CD14-positive monocyte (primary cell): ENCODE measurements at regions not wholly inside any gene's neighbourhood (a gene's known extent, or its start where the extent isn't known, plus 50 kb on each side); places are given as distances from the start of the nearest gene placed in this dataset.

Experiments
- DNase-seq, 3 donors: peaks; one replicate each; pipeline ENCODE4 v3.0.0-alpha.2; 2011 to 2022
- H2AFZ ChIP-seq: 2 replicates; pipeline ENCODE4 v1.6.0; 2012; ENCODE audit warnings: mild to moderate bottlenecking, low read depth, low read length, inconsistent platforms; ENCODE audit not compliant: insufficient read depth, poor library complexity, severe bottlenecking
- H3K27ac ChIP-seq, 2 donors: 1 replicate in 1 of 2; 2 replicates in 1 of 2; pipeline ENCODE4 v1.5.1; 2012 to 2013; ENCODE audit warnings: low read length in 2 of 2, control low read depth in 1 of 2, inconsistent platforms in 1 of 2, low read depth in 1 of 2, mild to moderate bottlenecking in 1 of 2
- H3K27me3 ChIP-seq, 2 donors: one replicate each; pipeline versions ENCODE4 v1.6.0 to v1.6.1; 2011 to 2013; ENCODE audit warnings: low read length in 2 of 2; ENCODE audit not compliant: control insufficient read depth in 2 of 2, insufficient read depth in 2 of 2
- H3K36me3 ChIP-seq, 2 donors: replicated peaks in 1 of 2; 1 replicate in 1 of 2; 2 replicates in 1 of 2; pipeline versions ENCODE4 v1.5.1 to v1.6.1; 2012 to 2013; ENCODE audit warnings: low read length in 2 of 2, control low read depth in 1 of 2, inconsistent platforms in 1 of 2, mild to moderate bottlenecking in 1 of 2; ENCODE audit not compliant: insufficient read depth in 2 of 2, control insufficient read depth in 1 of 2
- H3K4me1 ChIP-seq, 2 donors: 1 replicate in 1 of 2; 2 replicates in 1 of 2; pipeline versions ENCODE4 v1.5.1 to v1.6.1; 2012 to 2013; ENCODE audit warnings: low read length in 2 of 2, control low read depth in 1 of 2, inconsistent platforms in 1 of 2, mild to moderate bottlenecking in 1 of 2, moderate library complexity in 1 of 2; ENCODE audit not compliant: insufficient read depth in 2 of 2, control insufficient read depth in 1 of 2
- H3K4me2 ChIP-seq: replicated peaks from 2 replicates; pipeline ENCODE3; 2012; ENCODE audit warnings: low read length, moderate library complexity, mild to moderate bottlenecking; ENCODE audit not compliant: poor library complexity, severe bottlenecking; ENCODE audit errors: extremely low read depth
- H3K4me3 ChIP-seq, 3 experiments: fragments of 200-600 bp in 1 of 3; sonication (generic) in 1 of 3; replicated peaks in 1 of 3; 1 replicate in 2 of 3; 2 replicates in 1 of 3; pipeline ENCODE4 v1.5.1; 2011 to 2013; ENCODE audit warnings: low read length in 3 of 3, mild to moderate bottlenecking in 3 of 3, control low read depth in 2 of 3, low read depth in 2 of 3, inconsistent platforms in 1 of 3, moderate library complexity in 1 of 3
- H3K79me2 ChIP-seq: 2 replicates; pipeline ENCODE4 v1.6.0; 2012; ENCODE audit warnings: mild to moderate bottlenecking, control low read depth, inconsistent platforms, low read length, moderate library complexity; ENCODE audit not compliant: insufficient read depth
- H3K9ac ChIP-seq: 2 replicates; pipeline ENCODE4 v1.6.0; 2017; ENCODE audit warnings: low read length, mild to moderate bottlenecking; ENCODE audit not compliant: insufficient read depth, poor library complexity, severe bottlenecking
- H3K9me3 ChIP-seq, 2 donors: replicated peaks in 1 of 2; 1 replicate in 1 of 2; 2 replicates in 1 of 2; pipeline versions ENCODE4 v1.5.1 to v1.6.1; 2012 to 2013; ENCODE audit warnings: low read length in 2 of 2, control low read depth in 1 of 2; ENCODE audit not compliant: control insufficient read depth in 1 of 2, insufficient read depth in 1 of 2
- H4K20me1 ChIP-seq: 2 replicates; pipeline ENCODE4 v1.6.0; 2012; ENCODE audit warnings: mild to moderate bottlenecking, low read length, control low read depth, moderate library complexity; ENCODE audit not compliant: insufficient read depth
- H3K27ac Mint-ChIP-seq, 7 donors: one replicate each; pipeline ENCODE4 v1.8.0; 2020; ENCODE audit warnings: mild to moderate bottlenecking in 7 of 7, mixed read lengths in 7 of 7, moderate library complexity in 6 of 7, inconsistent platforms in 2 of 7
- H3K27me3 Mint-ChIP-seq, 3 donors: one replicate each; pipeline ENCODE4 v1.8.0; 2021 to 2022; ENCODE audit warnings: low read depth in 3 of 3, mild to moderate bottlenecking in 3 of 3, mixed read lengths in 3 of 3, moderate library complexity in 3 of 3, inconsistent platforms in 1 of 3
- H3K36me3 Mint-ChIP-seq, 2 donors: one replicate each; pipeline ENCODE4 v1.8.0; 2020; ENCODE audit warnings: mixed read lengths in 2 of 2, inconsistent platforms in 1 of 2, mild to moderate bottlenecking in 1 of 2
- H3K4me1 Mint-ChIP-seq: one replicate; pipeline ENCODE4 v1.8.0; 2020; ENCODE audit warnings: mild to moderate bottlenecking, mixed read lengths
- H3K4me3 Mint-ChIP-seq, 2 donors: one replicate each; pipeline ENCODE4 v1.8.0; 2020; ENCODE audit warnings: mild to moderate bottlenecking in 2 of 2, mixed read lengths in 2 of 2, moderate library complexity in 1 of 2
- H3K9me3 Mint-ChIP-seq, 7 donors: one replicate each; pipeline ENCODE4 v1.8.0; 2020 to 2022; ENCODE audit warnings: mixed read lengths in 7 of 7, mild to moderate bottlenecking in 6 of 7, moderate library complexity in 6 of 7, inconsistent platforms in 2 of 7
- CTCF ChIP-seq: fragments of 200-600 bp; IDR thresholded peaks from one replicate; pipeline ENCODE4 v1.8.0; 2022; ENCODE audit warnings: antibody characterized with exemption, mild to moderate bottlenecking
- WGBS: methylation state at CpG from one replicate; pipeline ENCODE4 v1.1.5; 2013; ENCODE audit warnings: missing lambda C conversion rate; ENCODE audit not compliant: insufficient coverage; 5-methylcytosine and 5-hydroxymethylcytosine counted together
- intact Hi-C, 2 donors: fragments of 100-400 bp; cut with micrococcal nuclease; formaldehyde crosslinking; loops; one replicate each; pipeline versions ENCODE4 v1.15.0 to v1.15.1; 2023

DNA sequence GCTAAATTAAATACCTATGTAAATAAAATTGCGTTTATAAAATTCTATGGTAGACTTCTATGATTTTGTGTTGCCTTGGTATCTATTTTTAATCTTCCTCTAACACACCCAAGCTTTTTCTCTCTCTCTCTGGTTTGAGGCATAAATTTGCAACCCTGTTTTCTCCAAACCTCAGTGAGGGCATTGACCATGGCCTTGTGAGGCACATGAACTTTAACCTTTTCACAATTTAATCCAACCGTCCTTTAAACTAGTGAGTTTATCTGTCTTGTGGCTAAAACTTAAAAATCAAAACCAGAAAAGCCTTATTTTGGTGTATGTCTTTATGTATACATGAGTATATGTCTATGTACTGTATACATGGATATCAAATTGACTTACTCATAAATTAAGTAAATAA, 746.6 kb upstream of the B3GALT2 start:
- no peak for DNase-seq
- peaks cover 0 to 14% (median 7%) of the 10 kb centered on the region in 7 donors for H3K9me3 Mint-ChIP-seq
- Histone ChIP-seq H3K4me2 (no peak overlapping the region), H3K36me3 (no peaks in the 10 kb centered on the region), H3K4me1 (no peaks in the 10 kb centered on the region), H3K27ac (no peak overlapping the region), H3K4me3 (no peak overlapping the region), H3K27me3 (no peaks in the 10 kb centered on the region), H3K9me3 (peaks cover 1 to 4% of the 10 kb centered on the region in 2 donors), H4K20me1 (no peaks in the 10 kb centered on the region), H3K9ac (no peak overlapping the region), H2AFZ (no peak overlapping the region), H3K79me2 (no peaks in the 10 kb centered on the region)
- no peaks in the 10 kb centered on the region for H3K4me1 Mint-ChIP-seq
- no peak overlapping the region for H3K27ac Mint-ChIP-seq
- H3K36me3 Mint-ChIP-seq: no peaks in the 10 kb centered on the region
- intact Hi-C loops: no loop called here
- no peaks in the 10 kb centered on the region for H3K27me3 Mint-ChIP-seq
- no CpG with 5 or more reads among the region's 2 CpGs for WGBS
- H3K4me3 Mint-ChIP-seq: no peak overlapping the region
- TF ChIP-seq CTCF: no peak

DNA sequence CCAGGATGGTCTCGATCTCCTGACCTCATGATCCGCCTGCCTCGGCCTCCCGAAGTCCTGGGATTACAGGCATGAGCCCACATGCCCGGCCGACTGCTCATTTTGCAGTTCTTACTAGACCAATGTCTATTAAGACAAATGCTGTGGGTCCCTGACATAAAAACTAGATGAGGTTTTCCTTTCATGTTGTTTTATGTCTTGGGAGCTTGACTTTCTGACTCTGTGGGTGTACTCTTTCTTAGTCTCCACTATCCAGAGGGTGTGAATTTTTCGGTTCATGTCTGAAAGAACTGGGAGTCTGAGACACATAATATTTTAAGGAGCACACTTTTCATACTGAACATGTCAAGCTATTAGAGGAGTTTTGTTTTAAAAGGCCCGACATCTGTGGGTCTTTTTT, 744.9 kb upstream of the B3GALT2 start:
- no peak overlapping the region for H3K9ac ChIP-seq
- H3K27me3 ChIP-seq: no peaks in the 10 kb centered on the region
- H3K4me1 Mint-ChIP-seq: no peaks in the 10 kb centered on the region
- H3K27ac ChIP-seq: no peak overlapping the region
- H3K4me3 ChIP-seq: no peak overlapping the region
- no peaks in the 10 kb centered on the region for H3K79me2 ChIP-seq
- no peak for TF ChIP-seq CTCF
- no peak overlapping the region for H3K4me2 ChIP-seq
- H3K4me3 Mint-ChIP-seq: no peak overlapping the region
- peaks cover 5 to 26% (median 11%) of the 10 kb centered on the region in 7 donors for H3K9me3 Mint-ChIP-seq
- no peak for DNase-seq
- no peaks in the 10 kb centered on the region for H4K20me1 ChIP-seq
- H3K36me3 Mint-ChIP-seq: no peaks in the 10 kb centered on the region
- peaks cover 17% of the 10 kb centered on the region in 2 donors for H3K9me3 ChIP-seq
- H3K4me1 ChIP-seq: no peaks in the 10 kb centered on the region
- H2AFZ ChIP-seq: no peak overlapping the region
- 97% methylated on average over 4 of the region's 8 CpGs for WGBS
- no peak overlapping the region for H3K27ac Mint-ChIP-seq
- intact Hi-C loops: no loop called here
- H3K36me3 ChIP-seq: no peaks in the 10 kb centered on the region
- no peaks in the 10 kb centered on the region for H3K27me3 Mint-ChIP-seq
